Stimulated activated CD8-positive, alpha-beta memory T cell treated with anti-CD3 and anti-CD28 coated beads, Interleukin-15, amount 100 ng/mL, for 1 hour (primary cell): ENCODE measurements at regions not wholly inside any gene's neighbourhood (a gene's known extent, or its start where the extent isn't known, plus 50 kb on each side); places are given as distances from the start of the nearest gene placed in this dataset.

Experiments used
- DNase-seq: peaks from one replicate; pipeline ENCODE4 v3.0.0-alpha.2; 2020; ENCODE audit warnings: low read depth

GRCh38 chr16:50878536-50878935 is 136.7 kb downstream of the CYLD start:
- no peak for DNase-seq

DNA sequence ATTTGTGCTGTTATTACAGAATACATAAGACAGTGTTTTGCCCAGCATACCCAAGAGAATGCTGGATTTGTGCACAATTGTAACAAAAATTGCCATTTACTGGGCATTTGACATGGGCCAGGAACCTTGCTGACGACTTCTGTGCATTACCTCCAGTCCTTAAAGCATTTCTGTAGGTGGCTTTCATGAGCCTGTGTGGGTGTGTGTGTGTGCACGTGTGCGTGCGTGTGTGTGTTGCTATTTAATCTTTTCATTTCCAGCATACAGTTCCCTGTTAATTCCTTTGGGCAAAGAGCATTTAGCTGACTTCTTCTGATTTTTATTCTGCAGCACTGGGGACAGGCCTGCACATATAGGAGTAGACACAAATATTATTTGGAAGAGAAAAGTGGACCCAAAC is 134.4 kb downstream of the CYLD start:
- no peak for DNase-seq

DNA sequence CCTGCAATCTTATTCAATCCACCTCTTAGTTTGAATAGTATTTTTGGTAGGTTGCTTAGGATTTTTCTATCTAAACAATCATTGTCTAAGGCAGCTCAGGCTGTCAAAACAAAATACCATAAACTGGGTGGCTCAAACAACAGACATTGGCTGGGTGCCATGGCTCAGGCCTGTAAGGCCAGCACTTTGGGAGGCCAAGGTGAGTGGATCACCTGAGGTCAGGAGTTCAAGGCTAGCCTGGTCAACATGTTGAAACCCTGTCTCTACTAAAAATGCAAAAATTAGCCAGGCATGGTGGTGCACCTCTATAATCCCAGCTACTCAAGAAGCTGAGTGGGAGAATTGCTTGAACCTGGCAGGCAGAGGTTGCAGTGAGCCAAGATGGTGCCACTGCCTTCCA is 126.7 kb downstream of the CYLD start:
- no peak for DNase-seq

GRCh38 chr16:50866806-50867205 is 124.9 kb downstream of the CYLD start:
- no peak for DNase-seq

GRCh38 chr16:50864386-50864785 is 122.5 kb downstream of the CYLD start:
- no peak for DNase-seq

DNA sequence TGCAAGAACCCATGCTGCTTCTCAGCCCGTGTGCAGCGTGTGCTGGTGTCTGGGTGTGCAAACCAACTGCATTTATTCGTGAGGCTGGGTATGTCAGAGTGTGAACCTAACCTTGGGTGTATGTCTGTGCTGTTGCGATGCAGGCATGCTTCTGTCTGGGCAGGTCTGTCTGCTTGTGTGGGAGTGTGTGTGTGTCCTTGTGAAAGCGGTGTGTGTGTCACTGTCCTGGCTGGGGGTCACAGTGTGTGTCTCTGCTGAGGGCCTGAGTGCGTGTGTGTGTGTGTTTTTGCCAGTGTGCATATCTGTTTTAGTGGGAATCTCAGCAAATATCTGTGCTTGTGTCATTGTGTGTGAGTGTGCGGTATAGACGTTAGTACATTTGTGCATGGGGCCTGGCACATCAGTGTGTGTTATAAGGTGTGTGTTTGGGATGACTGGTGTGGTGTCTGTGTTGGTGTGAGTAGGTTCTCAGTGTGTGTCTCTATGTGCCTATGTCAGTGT is 121.8 kb downstream of the CYLD start:
- no peak for DNase-seq

- DNase-seq, result no peak
These were observed 121.1 kb downstream of the CYLD start for GRCh38 chr16:50862818-50863643.

- DNase-seq, result no peak
These were observed 120.1 kb downstream of the CYLD start for GRCh38 chr16:50861970-50862411.

DNA sequence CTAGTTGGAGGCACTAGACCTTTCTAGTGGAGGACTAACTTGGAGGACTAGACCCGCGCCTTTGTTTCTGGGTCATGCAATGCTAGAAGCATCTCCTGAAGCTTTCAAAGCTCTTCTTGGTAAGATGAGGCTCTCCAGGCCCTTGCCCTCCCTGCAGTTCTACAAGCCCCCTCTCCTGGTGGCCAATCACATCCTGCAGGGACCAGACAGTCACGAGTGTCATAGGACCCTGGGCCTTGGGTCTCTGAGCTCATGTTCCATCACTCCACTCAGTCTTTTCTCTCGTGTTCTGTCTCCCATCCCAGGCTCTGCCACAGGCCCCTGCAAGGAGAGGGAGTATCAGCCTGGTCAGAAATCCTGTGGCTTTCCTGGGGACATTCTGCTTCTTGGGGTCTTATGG is 119.6 kb downstream of the CYLD start:
- DNase-seq, result no peak

DNA sequence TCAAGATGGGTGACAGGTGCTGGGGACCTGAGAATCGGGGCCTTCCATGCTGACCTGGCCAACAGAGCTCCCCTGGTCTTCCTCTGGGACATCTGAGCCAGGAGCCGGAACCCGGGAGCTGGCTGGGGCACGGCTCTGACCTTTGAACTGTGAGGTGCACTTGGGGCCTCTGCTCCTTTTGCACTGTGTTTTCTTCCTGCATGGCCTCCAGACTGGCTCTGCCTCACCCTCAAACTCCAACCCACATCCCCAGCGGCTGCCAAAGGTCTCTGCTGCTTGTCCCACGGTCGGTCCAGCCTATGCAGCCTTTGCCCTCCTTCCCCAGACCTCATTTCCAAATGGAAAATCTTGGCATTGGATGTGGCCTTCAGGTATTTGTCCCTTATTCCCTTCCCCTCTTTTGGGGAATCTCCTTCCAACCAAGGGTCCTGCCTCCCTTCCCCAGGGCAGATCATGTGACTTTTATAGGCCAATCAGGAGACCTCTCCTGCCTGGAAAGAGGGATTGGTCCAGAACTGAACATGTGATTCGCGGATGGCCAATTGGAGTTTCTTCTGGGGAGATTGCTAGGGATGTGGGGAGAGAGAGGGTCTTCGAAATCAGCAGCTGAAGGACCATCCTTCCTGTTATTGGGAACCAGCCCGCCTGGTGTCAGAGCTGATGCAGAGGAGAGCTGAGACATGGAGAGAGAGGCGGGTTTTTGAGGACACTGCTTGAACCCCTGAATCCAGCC is 117.9 kb downstream of the CYLD start:
- DNase-seq, result no peak

GRCh38 chr16:50858877-50859627 is 117.2 kb downstream of the CYLD start:
- no peak for DNase-seq

DNA sequence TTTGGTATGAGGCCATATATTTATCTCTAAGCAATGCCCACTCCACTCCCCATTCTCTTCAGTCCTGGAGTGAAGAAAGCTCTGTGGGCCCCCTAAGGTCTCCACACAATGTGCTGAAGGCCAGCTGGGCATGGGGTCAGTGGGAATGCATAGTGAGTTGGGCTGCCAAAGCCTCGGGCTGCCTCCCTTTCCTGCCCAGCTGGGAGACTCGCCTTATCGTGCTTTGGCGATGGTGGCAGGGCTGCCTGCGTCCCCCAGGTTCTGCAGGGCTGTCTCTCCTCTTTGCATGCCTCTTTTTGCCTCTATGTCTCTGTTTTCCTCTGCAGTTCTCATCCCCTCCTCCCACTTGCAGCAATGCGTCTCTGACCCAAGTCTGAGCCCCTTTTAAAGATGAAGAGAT is 116.5 kb downstream of the CYLD start:
- DNase-seq, result no peak

GRCh38 chr16:50857881-50858280 is 116.0 kb downstream of the CYLD start:
- no peak for DNase-seq

DNA sequence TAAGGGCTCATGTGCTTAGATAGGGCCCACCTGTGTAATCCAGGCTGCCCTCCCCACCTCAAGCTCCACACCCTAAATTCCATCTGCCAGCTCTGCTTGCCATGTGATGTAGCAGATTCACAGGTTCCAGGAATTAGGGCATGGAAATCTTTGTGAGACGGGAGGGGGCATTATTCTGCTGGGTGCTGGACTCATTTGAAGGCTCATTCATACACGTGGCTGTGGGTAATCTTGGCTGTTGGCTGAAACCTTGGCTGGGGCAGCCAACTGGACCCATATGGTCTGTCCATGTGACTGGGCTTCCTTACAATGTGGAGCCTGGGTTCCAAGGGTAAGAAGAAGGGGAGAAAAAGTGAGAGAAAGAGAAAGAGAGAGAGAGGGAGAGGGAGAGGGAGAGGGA is 115.1 kb downstream of the CYLD start:
- no peak for DNase-seq

DNA sequence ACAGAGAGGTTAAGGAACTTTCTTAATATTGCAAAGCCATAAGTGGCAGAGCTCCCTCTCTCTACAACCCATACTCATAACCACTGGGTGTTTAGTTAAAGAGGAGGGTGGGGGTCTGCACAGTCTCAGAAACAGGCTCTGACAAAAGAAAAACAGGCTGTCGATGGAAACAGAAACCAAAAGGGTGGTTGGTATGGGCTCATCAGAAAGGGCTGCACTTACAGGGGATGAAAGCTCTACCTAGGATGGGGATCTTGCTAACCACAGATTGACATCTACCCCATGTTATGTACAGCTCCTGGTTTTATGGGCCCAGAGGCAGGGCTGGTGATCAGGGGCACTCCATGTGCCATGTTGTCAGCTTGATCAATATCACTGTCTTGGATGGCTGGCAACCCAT is 111.4 kb downstream of the CYLD start:
- DNase-seq, result no peak
